ENCODE measurements at regions not wholly inside any gene's neighbourhood (a gene's known extent, or its start where the extent isn't known, plus 50 kb on each side); places are given as distances from the start of the nearest gene placed in this dataset.

DNA sequence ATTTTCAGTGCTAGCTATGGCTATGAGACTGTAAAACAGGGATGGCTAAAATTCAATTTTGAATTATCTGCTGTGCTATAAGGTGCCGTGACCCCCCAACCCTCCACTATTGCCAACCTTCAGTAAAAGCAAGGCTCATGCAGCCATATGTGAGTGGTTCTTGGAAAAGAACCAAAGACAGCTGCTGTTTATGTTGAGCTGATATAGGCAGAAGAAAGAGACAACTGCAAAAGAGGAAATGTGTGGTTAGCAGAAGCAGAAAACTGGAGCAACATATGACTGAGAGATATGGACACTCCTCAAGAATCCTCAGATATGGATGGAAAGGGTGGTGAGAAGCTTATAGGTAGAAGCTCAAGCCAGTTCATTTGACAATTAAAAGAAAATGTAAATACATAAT lies 200.3 kb downstream of the TLE1 start:
- no peak for DNase-seq (ENCODE audit: low read depth in 2 of 2)

GRCh38 chr9:81480828-81481604 lies 208.3 kb downstream of the TLE1 start:
- DNase-seq (ENCODE audit: low read depth in 2 of 2) = no peak

- no peak for DNase-seq (ENCODE audit: low read depth in 2 of 2)
These were observed 209.8 kb downstream of the TLE1 start for GRCh38 chr9:81479573-81479972.

DNA sequence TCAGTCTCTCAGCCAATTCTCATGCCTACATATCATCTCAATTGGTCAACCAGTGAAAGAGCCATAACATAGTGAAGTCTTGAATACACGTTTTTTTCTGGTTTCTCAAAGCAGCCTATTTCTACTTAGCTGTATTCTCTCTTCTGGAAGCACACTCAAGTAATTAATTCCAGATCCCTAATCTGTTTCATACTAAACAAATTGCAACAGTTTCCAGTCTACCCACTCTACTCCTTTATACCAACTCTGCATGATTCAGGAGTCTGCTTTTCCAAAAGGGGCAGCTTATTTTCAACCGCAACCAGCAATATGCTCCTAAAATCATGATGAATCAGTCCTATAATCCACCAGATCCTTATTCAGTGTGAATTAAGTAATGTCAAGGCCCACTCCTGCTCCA lies 211.7 kb downstream of the TLE1 start:
- DNase-seq (ENCODE audit: low read depth in 2 of 2) = no peak

GRCh38 chr9:81476813-81477490 lies 212.4 kb downstream of the TLE1 start:
- DNase-seq (ENCODE audit: low read depth in 2 of 2) = no peak

DNA sequence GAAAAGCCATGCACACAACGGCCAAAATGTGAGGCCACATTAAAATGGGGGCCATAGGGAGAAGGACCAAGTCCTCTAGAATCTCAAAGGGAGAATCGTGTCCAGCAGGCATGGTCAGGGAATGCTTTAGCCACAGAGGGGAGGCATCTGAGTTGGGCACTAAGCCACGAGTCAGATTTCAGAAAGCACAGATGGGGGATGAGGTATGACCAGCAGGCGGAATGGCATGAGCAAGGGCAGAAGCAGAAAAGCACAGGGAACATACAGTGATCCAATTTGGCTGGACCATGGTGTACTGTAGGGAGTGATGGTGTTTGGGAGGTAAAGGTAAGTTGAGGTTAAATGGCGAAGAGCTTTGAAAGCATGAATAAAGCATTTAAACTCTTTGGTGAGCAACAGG lies 214.6 kb downstream of the TLE1 start:
- DNase-seq (ENCODE audit: low read depth in 2 of 2) = no peak

GRCh38 chr9:81474125-81474524 lies 215.2 kb downstream of the TLE1 start:
- no peak for DNase-seq (ENCODE audit: low read depth in 2 of 2)

DNA sequence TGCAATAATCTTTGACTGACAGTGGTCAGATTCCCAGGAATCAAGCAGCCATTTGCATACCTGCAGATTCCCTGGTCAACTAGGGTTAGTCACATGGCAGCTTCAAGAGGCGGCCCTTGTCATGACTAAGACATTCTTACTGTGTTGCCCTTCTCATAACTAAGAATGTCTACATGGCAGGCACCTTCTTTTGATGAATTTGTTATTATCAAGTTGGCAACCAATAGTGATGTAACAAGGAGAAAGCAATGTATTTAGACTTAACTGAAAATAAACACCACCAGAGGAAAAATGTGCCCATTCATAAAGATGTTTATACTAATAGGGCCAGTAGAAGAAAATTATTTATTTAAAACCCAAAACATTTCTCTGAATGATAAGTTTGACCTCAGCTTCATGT lies 215.6 kb downstream of the TLE1 start:
- DNase-seq (ENCODE audit: low read depth in 2 of 2) = no peak

GRCh38 chr9:81473206-81473605 lies 216.1 kb downstream of the TLE1 start:
- no peak for DNase-seq (ENCODE audit: low read depth in 2 of 2)

DNA sequence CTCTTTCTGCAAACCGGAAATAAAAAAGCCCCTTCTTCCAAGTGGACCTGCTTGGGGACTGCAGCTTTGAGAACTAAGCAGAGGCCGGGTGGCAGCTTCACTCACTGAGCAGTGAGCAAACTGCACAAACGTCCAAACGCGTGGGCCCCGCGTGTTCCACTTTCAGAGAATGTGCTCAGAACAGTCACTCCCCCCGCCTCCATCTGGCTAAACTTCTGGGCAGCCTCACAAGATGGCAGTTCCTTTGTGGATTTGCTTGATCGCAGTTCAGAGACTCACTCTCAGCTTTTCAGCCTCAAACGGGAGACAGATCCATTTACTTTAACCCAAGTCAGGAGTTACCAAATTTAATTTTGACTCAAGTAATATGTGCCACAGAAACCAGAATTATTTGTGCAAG lies 216.6 kb downstream of the TLE1 start:
- DNase-seq (ENCODE audit: low read depth in 2 of 2) = no peak

DNA sequence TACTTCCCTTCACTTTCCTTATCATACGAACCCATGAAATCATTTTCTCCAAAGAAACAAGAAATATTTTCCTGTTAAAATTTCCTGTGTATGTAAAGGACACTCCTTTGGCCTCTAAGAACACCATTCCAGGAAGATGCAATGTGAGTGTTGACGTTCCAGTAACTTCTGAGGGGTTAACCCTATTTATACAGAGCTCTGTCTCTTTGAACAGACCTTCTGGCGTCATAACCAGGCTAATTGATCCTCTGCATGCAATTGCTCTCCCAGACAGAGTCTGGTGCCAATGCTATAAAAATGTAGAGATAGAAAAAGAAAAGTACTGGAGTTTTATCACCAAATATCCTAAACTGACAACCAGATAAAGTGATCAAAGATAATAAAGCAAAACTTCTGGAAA lies 218.5 kb downstream of the TLE1 start:
- DNase-seq (ENCODE audit: low read depth in 2 of 2) = no peak

GRCh38 chr9:81468084-81468595 lies 221.2 kb downstream of the TLE1 start:
- DNase-seq (ENCODE audit: low read depth in 2 of 2) = no peak

DNA sequence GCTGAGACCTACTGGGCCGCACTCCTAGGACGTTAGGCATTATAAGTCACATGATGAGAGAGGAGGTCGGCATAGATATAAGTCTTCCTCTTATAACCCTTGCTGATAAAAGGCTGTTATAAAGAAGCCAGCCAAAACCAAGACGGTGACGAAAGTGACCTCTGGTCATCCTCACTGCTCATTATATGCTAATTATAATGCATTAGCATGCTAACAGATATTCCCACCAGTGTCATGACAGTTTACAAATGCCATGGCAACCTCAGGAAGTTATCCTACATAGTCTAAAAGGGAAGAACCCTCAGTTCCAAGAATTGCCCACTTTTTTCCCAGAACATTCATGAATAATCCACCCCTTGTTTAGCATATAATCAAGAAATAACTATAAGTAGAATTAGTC lies 222.4 kb downstream of the TLE1 start:
- DNase-seq (ENCODE audit: low read depth in 2 of 2) = no peak

DNA sequence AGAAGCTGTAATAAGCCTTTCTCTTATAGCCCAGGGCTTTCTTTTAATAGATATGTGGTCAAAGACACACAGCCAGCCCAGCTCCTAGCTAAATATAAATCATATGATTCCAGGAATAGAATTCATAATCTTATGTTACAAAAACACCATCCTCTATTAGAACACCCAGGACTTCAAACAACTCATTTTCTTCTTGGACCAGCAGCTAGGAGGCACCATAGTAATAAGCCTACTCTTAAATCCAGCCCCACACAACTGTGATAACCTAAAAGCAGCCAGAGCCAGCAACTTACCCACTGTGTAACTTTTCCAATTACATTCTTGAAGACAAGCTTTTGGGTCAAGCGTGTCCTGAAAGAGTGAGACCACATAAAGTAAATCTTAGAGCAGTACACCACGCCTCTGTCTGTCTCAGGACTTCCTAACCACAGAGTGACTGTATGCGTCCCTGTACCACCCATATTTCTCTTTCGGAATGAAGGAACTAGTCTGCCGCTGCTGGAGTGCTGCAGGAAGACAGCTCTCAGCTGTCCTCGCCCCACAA lies 223.8 kb downstream of the TLE1 start:
- DNase-seq (ENCODE audit: low read depth in 2 of 2) = no peak

GRCh38 chr9:81462801-81463200 lies 226.5 kb downstream of the TLE1 start:
- no peak for DNase-seq (ENCODE audit: low read depth in 2 of 2)

DNA sequence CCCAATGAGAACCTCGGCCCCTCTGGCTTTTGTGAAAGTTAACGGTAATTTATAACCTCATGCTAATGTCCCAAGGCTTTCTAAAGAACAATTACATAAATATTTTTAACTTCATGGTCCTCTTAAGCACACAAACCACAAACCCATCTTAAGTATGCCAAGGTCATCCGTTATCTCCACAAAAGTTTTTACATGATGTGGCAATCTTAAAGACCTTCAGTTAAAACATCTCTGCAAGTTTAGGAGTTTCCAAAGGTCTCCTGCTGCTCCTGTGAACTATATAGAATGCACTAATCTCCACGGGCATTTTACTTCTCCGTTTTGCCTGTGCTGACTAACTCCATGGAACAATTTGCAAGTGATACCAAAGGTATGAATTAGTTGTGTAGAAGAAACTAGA lies 228.2 kb downstream of the TLE1 start:
- no peak for DNase-seq (ENCODE audit: low read depth in 2 of 2)

GRCh38 chr9:81460693-81461092 lies 228.7 kb downstream of the TLE1 start:
- DNase-seq (ENCODE audit: low read depth in 2 of 2) = no peak

GRCh38 chr9:81459591-81459990 lies 229.8 kb downstream of the TLE1 start:
- DNase-seq (ENCODE audit: low read depth in 2 of 2) = no peak

GRCh38 chr9:81456431-81457006 lies 232.8 kb downstream of the TLE1 start:
- DNase-seq (ENCODE audit: low read depth in 2 of 2) = no peak

DNA sequence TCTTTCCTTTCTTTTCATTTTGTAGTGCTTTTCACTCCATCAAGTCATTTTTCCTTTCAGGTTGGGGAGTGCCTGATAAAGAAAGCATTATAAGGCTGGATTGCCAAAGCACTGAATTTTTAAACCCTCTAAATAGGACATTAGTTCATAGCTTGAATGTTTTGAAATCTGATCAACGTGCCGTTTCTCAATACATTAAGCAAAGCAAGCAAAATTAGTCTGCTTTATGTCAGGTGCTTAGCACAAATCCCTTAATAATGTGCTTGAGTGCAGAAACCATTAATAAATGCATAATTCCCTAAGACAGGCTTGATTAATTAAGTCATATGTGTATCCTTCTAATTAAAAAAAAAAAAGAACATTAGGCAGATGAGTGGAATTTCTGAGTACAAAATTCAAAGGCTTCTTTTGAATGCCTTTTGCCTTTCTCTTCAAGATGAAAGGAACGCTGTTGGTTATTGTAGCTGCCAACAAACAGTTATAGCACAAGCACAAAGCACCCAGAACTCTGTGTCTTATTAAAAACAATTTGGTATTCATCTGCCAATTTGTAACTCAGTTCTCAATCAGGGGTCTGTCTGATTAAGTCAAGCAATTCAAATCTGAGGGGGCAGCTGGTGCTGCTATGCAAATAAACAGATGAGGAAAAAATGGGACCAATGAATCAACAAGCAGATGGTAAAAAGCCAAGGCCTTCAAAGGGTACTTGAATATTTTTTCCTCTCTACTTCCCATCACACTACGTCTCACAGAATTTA lies 233.7 kb downstream of the TLE1 start:
- no peak for DNase-seq (ENCODE audit: low read depth in 2 of 2)

- DNase-seq (ENCODE audit: low read depth in 2 of 2) = no peak
These were observed 243.9 kb downstream of the TLE1 start for GRCh38 chr9:81445331-81445921.

- DNase-seq (ENCODE audit: low read depth in 2 of 2) = no peak
These were observed 257.7 kb downstream of the TLE1 start for GRCh38 chr9:81431641-81432040.

All from stimulated activated CD4-positive, alpha-beta T cell treated with anti-CD3 and anti-CD28 coated beads, Interleukin-1b, Interleukin-23, amount 100 ng/mL, for 4 hours (primary cell).